Kidney capillary endothelial cell (primary cell): ENCODE measurements at regions not wholly inside any gene's neighbourhood (a gene's known extent, or its start where the extent isn't known, plus 50 kb on each side); places are given as distances from the start of the nearest gene placed in this dataset.
"Not testable (repeated sequence)": the region's sequence is repeated elsewhere in the genome, so short reads cannot be mapped to it uniquely, and the experiment has no call there.

Experiments used
- DNase-seq: peaks from one replicate; pipeline ENCODE4 v3.0.0-alpha.2; 2018; ENCODE audit warnings: low spot score

- DNase-seq, result no peak
Observed at GRCh38 chr1:178020968-178021640, 51.2 kb upstream of the SEC16B start.

DNA sequence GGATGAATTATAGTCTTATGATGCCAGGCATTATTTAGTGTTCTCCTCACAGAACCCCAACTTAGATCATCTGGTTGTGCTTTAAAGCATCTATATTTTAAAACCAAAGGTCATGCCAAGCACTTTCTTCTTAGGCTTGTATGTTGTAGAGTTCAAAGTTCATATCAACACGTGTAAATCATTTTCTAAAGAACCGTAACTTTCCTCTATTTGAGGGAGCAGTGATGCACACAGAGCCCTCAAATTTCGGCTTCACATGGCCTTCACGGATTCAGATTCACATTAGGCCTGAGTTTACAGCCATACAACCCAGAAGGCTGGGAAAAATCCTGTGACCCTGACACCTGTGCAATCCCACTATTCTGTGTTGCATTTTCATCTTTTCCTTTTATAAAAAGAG lies 52.1 kb upstream of the SEC16B start:
- no peak for DNase-seq

DNA sequence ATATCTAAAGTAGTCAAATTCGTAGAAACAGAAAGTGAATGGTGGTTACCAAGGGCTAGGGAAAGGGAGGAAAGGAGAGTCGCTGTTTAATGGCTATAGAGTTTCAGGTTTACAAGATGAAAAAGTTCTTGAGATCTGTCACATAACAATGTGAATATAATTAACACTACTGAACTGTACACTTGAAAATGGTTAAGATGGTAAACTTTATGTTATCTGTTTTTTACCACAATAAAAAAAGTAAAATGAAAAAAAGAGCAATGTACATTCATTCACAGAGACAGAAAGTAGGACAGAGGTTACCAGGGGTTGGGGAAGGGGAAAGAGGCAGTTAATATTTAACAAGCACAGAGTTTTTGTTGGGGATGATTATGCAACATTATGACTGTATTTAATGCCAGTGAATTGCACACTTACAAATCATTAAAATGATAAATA lies 53.3 kb upstream of the SEC16B start:
- DNase-seq, result no peak

GRCh38 chr1:178024504-178024903 lies 54.6 kb upstream of the SEC16B start:
- DNase-seq, result no peak

DNA sequence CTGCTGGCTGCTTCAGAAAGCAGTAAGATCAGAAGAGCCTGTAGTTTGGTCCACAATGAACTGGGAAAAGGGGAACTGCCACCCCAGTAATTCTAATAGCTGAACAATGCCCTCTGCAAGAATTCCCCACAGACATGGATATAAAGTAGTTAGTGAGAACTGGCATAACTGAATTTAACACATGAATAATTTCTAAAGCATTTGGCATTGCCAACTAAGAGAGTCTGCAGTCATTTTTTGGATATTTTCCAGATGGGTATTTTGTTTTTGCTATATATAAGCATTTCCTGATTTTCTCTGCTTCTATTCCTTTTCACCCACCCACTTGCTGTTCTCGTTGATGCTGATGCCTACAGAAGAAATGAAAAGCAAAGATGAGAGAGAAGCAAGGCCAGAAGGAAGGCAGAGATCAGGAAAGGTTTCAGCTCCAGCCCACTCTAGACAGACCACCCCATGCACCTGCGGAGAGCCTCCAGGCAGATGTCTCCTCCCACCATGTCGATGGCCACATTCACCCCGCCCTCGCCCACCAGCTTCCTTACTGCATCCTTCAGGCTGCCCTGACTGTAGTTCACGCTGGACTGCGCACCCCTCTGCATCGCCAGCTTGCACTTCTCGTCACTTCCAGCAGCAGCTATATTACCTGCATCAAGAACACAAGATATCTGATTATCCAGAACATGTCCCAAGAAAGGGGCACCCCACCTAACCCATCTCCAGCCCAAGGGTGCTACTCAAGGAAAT lies 55.9 kb upstream of the SEC16B start:
- no peak for DNase-seq

GRCh38 chr1:178028841-178029481 lies 59.1 kb upstream of the SEC16B start:
- DNase-seq, result no peak

DNA sequence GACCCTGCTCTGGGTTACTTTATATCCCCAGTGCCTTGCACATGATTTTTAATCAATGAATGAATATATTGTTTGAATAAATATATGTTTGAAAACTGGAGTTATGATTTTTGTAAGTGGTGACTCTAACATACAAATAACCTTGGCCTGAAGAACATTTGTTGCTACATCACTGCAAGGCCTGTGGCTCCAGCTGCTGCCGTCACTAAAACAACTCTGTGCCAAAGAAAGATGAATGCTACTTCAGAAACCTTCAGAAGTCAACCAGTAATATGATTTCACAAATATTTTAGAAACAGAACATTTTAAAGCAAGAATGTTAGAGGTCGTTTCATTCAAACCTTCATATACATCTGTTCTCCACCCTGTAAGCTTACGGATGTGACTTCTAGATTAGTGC lies 60.6 kb upstream of the SEC16B start:
- no peak for DNase-seq

DNA sequence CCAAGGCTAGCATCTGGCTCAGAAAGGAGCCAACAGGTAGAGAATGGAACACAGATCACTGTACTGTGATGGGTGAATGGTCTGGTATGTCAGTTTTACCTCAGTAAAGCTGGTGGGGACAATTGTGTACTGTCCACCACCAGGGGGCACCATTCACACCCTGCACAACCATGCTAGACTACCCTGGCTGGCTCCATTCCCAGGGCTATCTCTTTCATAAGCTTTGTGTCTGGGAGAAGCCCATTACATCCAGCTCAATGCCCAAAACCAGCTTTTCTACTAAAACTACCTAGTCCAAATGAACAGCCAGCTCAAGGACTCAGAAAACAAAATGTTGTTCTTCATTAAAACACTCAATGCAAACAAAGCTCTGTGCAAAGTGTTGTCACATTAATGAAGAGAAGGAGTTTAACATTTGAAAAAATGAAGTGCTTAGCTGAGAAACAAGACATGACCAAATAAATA lies 62.0 kb upstream of the RASAL2 start:
- peak; percentile 87 for DNase-seq

- no peak for DNase-seq
Observed at GRCh38 chr1:178033019-178033418, 60.9 kb upstream of the RASAL2 start.

DNA sequence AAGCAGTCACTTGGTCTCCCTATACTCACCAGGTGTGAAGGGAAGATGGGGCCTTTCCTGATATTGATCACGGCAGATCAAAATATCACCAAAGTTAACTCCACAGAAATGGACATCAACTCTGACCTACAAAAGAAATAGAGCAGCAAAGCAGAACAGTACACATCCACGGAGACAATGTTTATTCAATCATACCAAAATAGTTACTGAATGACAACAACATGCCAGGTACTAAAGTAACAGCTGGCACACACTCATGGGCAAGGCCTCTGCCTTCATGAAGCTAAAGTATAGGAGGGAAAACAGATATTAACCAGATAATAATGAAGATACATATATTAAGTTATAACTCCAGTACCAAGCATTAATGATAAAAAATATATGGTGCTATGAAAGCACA lies 59.2 kb upstream of the RASAL2 start:
- no peak for DNase-seq

GRCh38 chr1:178036090-178036489 lies 57.8 kb upstream of the RASAL2 start:
- DNase-seq, result no peak

DNA sequence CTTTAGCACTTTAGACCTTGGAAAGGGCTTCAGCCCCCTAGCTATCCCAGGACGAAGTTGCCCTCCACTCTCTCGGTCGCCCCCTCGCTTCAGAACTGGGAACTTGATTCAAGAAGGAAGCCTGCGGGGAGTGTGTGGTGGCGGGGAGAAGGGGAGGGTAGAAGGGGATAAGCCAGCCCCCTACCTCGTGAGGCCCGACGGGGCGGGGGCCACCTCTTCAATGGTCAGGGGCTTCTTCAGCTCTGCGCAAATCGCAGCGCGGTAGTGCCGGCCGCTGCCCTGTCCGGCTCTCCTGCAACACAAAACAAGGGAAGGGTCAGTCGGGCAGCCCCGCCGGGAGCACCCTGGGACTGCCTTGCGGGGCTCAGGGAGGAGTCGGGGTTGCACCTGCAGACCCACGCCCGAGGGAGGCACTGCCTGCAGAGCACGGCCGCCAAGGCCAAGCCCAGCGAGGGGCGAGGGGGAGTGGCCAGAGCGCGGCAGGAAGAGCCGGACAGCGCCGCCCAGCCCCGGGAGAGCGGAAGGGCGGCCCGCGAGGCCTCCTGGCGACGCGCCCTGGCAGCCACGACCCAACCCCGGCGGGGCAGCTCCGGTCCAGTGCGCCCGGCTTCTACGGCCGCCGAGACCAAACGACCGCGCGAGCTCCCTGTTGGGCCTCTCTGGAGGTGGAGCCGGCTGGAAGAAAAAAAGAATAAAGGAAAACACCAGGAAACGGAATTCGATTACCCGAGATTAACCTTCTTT lies 56.2 kb upstream of the RASAL2 start:
- DNase-seq, result peak; percentile 74

GRCh38 chr1:178038372-178038771 lies 55.5 kb upstream of the RASAL2 start:
- no peak for DNase-seq

- no peak for DNase-seq
Observed at GRCh38 chr1:178039891-178040290, 54.0 kb upstream of the RASAL2 start.

GRCh38 chr1:178043940-178044339 lies 50.0 kb upstream of the RASAL2 start:
- not testable (repeated sequence) for DNase-seq
